ENCODE measurements at regions not wholly inside any gene's neighbourhood (a gene's known extent, or its start where the extent isn't known, plus 50 kb on each side); places are given as distances from the start of the nearest gene placed in this dataset.

DNA sequence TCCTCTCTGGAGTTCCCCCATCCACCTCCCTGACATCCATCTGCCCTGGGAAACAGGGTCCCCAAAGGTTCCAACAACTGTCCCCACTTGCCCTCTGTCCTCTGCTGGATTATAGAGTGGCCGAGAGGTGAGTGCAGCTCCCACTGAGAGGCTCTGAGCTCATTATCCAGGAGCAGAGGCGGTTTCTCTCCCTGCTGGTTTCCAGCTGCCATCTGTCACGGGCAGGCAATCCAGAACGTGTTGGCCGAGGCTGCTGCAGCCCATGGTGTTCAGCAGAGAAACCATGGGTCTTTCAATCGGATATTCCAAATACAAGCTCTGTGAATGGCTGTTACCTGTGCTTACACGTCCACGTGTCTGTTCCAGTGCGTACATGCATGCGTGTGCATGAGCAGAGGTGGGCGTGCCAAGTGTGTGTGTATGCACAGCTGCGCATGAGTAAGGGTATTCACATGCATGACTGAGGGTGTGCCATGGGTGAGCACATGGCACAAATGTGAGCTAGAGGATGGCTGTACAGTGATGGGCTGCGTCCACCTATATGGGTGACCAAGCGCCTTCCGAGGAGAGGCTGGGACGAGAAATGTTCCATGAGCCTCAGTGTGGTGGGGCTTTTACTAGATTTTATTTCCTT lies 183.7 kb upstream of the PMEPA1 start:
- H3K9me3 ChIP-seq (ENCODE audit: control insufficient read depth in 5 of 5, low read length in 5 of 5): no peaks in the 10 kb centered on the region
- no peak overlapping the region for H3K4me3 ChIP-seq (ENCODE audit: low read depth in 1 of 5, low read length in 5 of 5)

DNA sequence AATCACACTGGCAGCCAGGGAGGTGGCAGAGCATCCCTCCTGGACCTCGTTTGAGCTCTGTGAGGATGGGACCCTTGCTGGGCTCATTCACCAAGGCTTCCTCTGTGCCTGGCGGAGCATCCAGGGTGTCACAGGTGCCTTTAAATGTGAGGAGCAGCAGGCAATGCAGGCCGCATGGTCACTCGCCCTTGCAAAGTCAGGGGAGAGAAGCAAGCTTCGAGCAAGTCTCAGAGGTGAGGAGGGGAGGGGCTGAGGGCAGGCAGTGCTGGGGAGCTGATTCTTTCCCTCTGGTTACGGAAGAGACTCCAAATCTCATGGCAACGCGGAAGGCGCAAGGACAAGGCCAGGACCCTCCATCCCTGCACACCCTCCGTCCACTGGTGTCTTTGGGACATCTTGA lies 182.7 kb upstream of the PMEPA1 start:
- no peak overlapping the region for H3K27ac ChIP-seq (ENCODE audit: low read depth, low read length)
- no peak overlapping the region for H3K9ac ChIP-seq (ENCODE audit: low read length in 5 of 5)
- H3K27me3 ChIP-seq (ENCODE audit: control insufficient read depth in 5 of 5, insufficient read depth in 4 of 5, low read length in 5 of 5): no peaks in the 10 kb centered on the region
- no peaks in the 10 kb centered on the region for H3K36me3 ChIP-seq (ENCODE audit: control insufficient read depth in 5 of 5, insufficient read depth in 5 of 5, low read length in 5 of 5)
- no peaks in the 10 kb centered on the region for H3K9me3 ChIP-seq (ENCODE audit: control insufficient read depth in 5 of 5, low read length in 5 of 5)
- H3K4me1 ChIP-seq (ENCODE audit: control insufficient read depth in 5 of 5, insufficient read depth in 5 of 5, low read length in 5 of 5): peaks cover 0 to 19% (median 17%) of the 10 kb centered on the region in 5 donors
- H3K4me3 ChIP-seq (ENCODE audit: low read depth in 1 of 5, low read length in 5 of 5): no peak overlapping the region

More for the DNA sequence above, 183.7 kb upstream of the PMEPA1 start:
- Histone ChIP-seq H3K4me1 (ENCODE audit: control insufficient read depth in 5 of 5, insufficient read depth in 5 of 5, low read length in 5 of 5) (peaks cover 0 to 23% (median 19%) of the 10 kb centered on the region in 5 donors), H3K27me3 (ENCODE audit: control insufficient read depth in 5 of 5, insufficient read depth in 4 of 5, low read length in 5 of 5) (no peaks in the 10 kb centered on the region), H3K27ac (ENCODE audit: low read depth, low read length) (no peak overlapping the region), H3K36me3 (ENCODE audit: control insufficient read depth in 5 of 5, insufficient read depth in 5 of 5, low read length in 5 of 5) (no peaks in the 10 kb centered on the region), H3K9ac (ENCODE audit: low read length in 5 of 5) (no peak overlapping the region)

DNA sequence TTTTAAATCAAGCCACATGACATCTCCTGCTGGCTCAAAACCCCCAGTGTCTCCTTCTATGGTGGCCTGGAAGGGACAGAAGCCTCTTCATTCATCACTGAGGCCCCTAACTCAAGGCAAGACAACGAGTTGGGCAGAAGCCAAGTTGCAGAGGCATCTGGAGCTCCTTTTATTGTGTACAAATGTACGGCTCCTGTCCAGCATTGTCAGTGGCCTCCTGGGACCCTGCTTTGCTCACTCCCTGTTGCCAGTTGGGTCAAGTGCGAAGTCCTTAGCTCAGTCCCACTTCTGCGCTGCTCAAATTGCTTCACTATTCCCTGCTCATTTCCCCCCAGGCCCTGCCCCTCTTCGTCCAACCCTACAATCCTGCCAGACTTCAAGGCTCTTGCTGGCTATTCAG lies 181.2 kb upstream of the PMEPA1 start:
- H3K27me3 ChIP-seq (ENCODE audit: control insufficient read depth in 5 of 5, insufficient read depth in 4 of 5, low read length in 5 of 5): no peaks in the 10 kb centered on the region
- no peaks in the 10 kb centered on the region for H3K9me3 ChIP-seq (ENCODE audit: control insufficient read depth in 5 of 5, low read length in 5 of 5)
- no peak overlapping the region for H3K9ac ChIP-seq (ENCODE audit: low read length in 5 of 5)
- H3K27ac ChIP-seq (ENCODE audit: low read depth, low read length): no peak overlapping the region
- H3K36me3 ChIP-seq (ENCODE audit: control insufficient read depth in 5 of 5, insufficient read depth in 5 of 5, low read length in 5 of 5): no peaks in the 10 kb centered on the region
- H3K4me3 ChIP-seq (ENCODE audit: low read depth in 1 of 5, low read length in 5 of 5): peak overlapping the region in 1 of 5 donors; percentile 13
- peaks cover 0 to 19% (median 14%) of the 10 kb centered on the region in 5 donors for H3K4me1 ChIP-seq (ENCODE audit: control insufficient read depth in 5 of 5, insufficient read depth in 5 of 5, low read length in 5 of 5)

DNA sequence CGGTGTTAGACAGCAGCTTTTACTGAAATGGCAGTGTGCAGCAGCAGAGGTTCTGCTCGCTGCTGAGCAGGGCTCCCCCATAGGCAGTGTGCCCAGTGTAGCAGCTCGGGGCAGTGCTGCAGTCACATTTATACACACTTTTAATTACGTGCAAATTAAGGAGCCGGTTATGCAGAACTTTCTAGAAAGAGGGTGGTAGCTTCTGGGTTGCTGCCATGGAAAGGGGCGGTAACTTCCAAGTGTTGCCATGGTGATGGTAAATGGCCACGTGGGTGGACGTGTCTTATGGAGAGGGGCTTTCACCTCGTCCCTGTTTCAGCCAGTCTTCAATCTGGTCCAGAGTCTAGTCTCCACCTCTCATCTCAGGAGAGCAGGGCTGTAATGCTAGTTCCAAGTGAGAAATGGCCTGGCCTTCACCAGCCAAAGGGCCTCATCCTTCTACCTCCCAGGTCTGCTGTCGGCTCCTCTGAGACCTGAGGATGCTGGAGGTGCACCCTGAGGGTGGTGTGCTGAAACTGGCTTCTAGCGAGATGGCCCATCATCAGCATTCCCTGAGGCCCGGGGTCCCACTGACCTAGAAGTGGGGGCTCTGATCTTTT lies 180.5 kb upstream of the PMEPA1 start:
- H3K9ac ChIP-seq (ENCODE audit: low read length in 5 of 5): no peak overlapping the region
- H3K27me3 ChIP-seq (ENCODE audit: control insufficient read depth in 5 of 5, insufficient read depth in 4 of 5, low read length in 5 of 5): no peaks in the 10 kb centered on the region
- H3K9me3 ChIP-seq (ENCODE audit: control insufficient read depth in 5 of 5, low read length in 5 of 5): no peaks in the 10 kb centered on the region
- H3K4me3 ChIP-seq (ENCODE audit: low read depth in 1 of 5, low read length in 5 of 5): no peak overlapping the region
- H3K27ac ChIP-seq (ENCODE audit: low read depth, low read length): no peak overlapping the region
- H3K4me1 ChIP-seq (ENCODE audit: control insufficient read depth in 5 of 5, insufficient read depth in 5 of 5, low read length in 5 of 5): peaks cover 0 to 19% (median 14%) of the 10 kb centered on the region in 5 donors
- no peaks in the 10 kb centered on the region for H3K36me3 ChIP-seq (ENCODE audit: control insufficient read depth in 5 of 5, insufficient read depth in 5 of 5, low read length in 5 of 5)

DNA sequence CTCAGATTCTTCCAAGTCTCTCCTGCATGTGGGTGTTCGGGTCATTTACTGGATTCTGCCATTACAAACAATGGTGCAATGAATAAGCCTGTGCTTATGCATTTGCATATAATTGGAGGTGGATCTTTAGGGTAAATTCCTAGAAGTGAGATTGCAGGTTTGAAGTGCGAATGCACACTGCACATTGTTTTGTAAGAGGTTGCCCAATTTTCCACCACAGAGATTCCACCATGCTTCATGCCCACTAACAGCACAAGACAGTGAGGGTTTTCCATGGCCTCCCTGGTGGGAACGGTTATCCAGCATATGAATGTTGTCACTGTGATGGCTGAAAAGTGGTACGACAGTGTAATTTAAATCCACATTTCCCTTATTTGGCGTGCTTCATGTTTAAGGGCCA lies 178.8 kb upstream of the PMEPA1 start:
- no peak overlapping the region for H3K4me3 ChIP-seq (ENCODE audit: low read depth in 1 of 5, low read length in 5 of 5)
- no peaks in the 10 kb centered on the region for H3K36me3 ChIP-seq (ENCODE audit: control insufficient read depth in 5 of 5, insufficient read depth in 5 of 5, low read length in 5 of 5)
- H3K9me3 ChIP-seq (ENCODE audit: control insufficient read depth in 5 of 5, low read length in 5 of 5): no peaks in the 10 kb centered on the region
- H3K9ac ChIP-seq (ENCODE audit: low read length in 5 of 5): no peak overlapping the region
- H3K27ac ChIP-seq (ENCODE audit: low read depth, low read length): no peak overlapping the region
- no peaks in the 10 kb centered on the region for H3K27me3 ChIP-seq (ENCODE audit: control insufficient read depth in 5 of 5, insufficient read depth in 4 of 5, low read length in 5 of 5)
- peaks cover 0 to 19% (median 14%) of the 10 kb centered on the region in 5 donors for H3K4me1 ChIP-seq (ENCODE audit: control insufficient read depth in 5 of 5, insufficient read depth in 5 of 5, low read length in 5 of 5)

DNA sequence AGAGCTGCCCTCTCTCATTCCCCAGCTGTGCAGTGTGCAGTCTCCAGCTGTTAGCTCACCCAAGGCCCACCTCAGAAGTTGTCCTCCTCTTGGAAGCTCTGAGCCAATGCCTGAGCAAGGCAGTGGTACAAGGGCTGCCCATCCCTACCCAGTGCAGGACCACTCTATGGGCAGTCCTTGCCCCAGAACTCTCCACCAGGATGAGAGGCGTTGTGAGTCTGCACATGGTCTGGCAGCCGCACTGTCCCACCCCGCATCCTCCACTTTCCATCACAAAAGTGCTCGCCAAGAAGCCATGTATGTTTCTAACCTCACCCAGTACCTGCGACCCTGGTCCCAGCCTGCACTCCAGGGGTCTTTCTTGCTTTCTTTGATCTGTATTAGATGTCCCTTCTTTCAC lies 175.1 kb upstream of the PMEPA1 start:
- H3K27ac ChIP-seq (ENCODE audit: low read depth, low read length): no peak overlapping the region
- H3K9ac ChIP-seq (ENCODE audit: low read length in 5 of 5): no peak overlapping the region
- H3K4me3 ChIP-seq (ENCODE audit: low read depth in 1 of 5, low read length in 5 of 5): no peak overlapping the region
- peaks cover 0 to 18% (median 16%) of the 10 kb centered on the region in 5 donors for H3K4me1 ChIP-seq (ENCODE audit: control insufficient read depth in 5 of 5, insufficient read depth in 5 of 5, low read length in 5 of 5)
- no peaks in the 10 kb centered on the region for H3K9me3 ChIP-seq (ENCODE audit: control insufficient read depth in 5 of 5, low read length in 5 of 5)
- H3K27me3 ChIP-seq (ENCODE audit: control insufficient read depth in 5 of 5, insufficient read depth in 4 of 5, low read length in 5 of 5): no peaks in the 10 kb centered on the region
- no peaks in the 10 kb centered on the region for H3K36me3 ChIP-seq (ENCODE audit: control insufficient read depth in 5 of 5, insufficient read depth in 5 of 5, low read length in 5 of 5)

DNA sequence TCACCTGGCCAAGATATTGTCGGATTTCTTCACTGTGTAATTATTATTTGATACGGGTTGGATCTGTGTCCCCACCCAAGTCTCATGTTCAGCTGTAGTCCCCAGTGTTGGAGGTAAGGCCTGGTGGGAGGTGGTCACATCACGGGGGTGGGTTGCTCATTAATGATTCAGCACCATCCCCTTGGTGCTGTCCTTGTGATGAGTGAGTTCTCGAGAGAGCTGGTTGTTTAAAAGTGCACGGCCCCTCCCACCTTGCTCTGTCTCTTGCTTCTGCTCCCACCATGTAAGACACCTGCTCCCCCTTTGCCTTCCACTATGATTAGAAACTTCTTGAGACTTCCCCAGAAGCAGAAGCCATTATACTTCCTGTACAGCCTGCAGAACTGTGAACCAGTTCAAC lies 173.9 kb upstream of the PMEPA1 start:
- no peaks in the 10 kb centered on the region for H3K27me3 ChIP-seq (ENCODE audit: control insufficient read depth in 5 of 5, insufficient read depth in 4 of 5, low read length in 5 of 5)
- H3K9ac ChIP-seq (ENCODE audit: low read length in 5 of 5): no peak overlapping the region
- peaks cover 0 to 21% (median 19%) of the 10 kb centered on the region in 5 donors for H3K4me1 ChIP-seq (ENCODE audit: control insufficient read depth in 5 of 5, insufficient read depth in 5 of 5, low read length in 5 of 5)
- H3K27ac ChIP-seq (ENCODE audit: low read depth, low read length): no peak overlapping the region
- no peak overlapping the region for H3K4me3 ChIP-seq (ENCODE audit: low read depth in 1 of 5, low read length in 5 of 5)
- H3K36me3 ChIP-seq (ENCODE audit: control insufficient read depth in 5 of 5, insufficient read depth in 5 of 5, low read length in 5 of 5): no peaks in the 10 kb centered on the region
- no peaks in the 10 kb centered on the region for H3K9me3 ChIP-seq (ENCODE audit: control insufficient read depth in 5 of 5, low read length in 5 of 5)

DNA sequence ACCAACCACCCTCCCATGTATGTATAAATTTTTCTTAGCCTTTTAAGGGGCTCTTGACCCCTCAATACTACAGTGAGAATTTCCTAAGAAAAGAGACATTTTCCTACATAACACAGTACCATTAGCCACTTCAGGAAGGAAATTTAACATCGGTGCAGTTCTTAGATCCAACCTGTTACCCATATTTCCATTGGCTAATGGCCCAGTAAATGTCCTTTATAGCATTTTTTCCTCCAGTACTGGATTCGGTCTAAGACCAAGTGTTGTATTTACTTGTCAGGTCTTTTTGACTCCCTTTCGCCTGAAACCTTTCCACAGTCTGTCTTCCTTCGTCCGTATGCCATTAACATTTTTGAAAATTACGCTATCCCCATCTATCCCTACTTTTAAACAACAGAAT lies 173.4 kb upstream of the PMEPA1 start:
- H3K9me3 ChIP-seq (ENCODE audit: control insufficient read depth in 5 of 5, low read length in 5 of 5): no peaks in the 10 kb centered on the region
- no peak overlapping the region for H3K4me3 ChIP-seq (ENCODE audit: low read depth in 1 of 5, low read length in 5 of 5)
- H3K4me1 ChIP-seq (ENCODE audit: control insufficient read depth in 5 of 5, insufficient read depth in 5 of 5, low read length in 5 of 5): peaks cover 0 to 21% (median 19%) of the 10 kb centered on the region in 5 donors
- H3K27me3 ChIP-seq (ENCODE audit: control insufficient read depth in 5 of 5, insufficient read depth in 4 of 5, low read length in 5 of 5): no peaks in the 10 kb centered on the region
- H3K27ac ChIP-seq (ENCODE audit: low read depth, low read length): no peak overlapping the region
- H3K36me3 ChIP-seq (ENCODE audit: control insufficient read depth in 5 of 5, insufficient read depth in 5 of 5, low read length in 5 of 5): no peaks in the 10 kb centered on the region
- H3K9ac ChIP-seq (ENCODE audit: low read length in 5 of 5): no peak overlapping the region

DNA sequence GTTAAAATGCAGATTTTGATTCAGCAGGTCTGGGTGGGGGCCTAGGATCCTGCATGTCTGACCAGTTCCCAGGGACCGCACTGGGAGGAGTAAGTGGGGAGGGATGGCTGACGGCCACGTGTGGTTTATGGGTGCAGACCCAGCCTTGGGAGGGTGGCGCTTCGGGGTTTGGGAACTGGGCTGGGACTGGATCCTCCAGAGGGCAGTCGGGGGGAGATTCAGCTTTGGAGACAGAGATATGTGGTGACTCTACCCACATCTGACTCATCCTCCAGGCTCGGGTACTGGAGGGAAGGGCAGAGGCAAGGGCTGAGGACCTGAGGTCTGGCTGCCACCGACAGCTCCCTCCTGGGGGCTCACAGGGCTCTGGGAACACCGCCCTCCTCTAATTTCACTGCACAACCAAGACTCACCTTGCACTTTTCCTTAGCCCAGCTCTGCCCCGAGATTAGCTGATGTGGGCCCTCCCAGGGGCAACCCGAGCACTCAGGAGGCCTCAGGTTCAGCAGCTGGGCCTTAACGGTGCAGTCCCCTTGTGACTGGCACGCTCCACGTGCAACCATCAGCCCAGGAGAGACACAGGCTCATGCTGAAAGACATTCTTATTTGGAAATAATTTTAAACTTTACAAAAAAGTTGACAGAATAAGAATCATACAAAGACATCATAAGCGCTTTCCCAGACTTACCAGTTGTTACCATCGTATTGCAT lies 172.8 kb upstream of the PMEPA1 start:
- Histone ChIP-seq H3K4me1 (ENCODE audit: control insufficient read depth in 5 of 5, insufficient read depth in 5 of 5, low read length in 5 of 5) (peaks cover 0 to 21% (median 19%) of the 10 kb centered on the region in 5 donors), H3K27ac (ENCODE audit: low read depth, low read length) (no peak overlapping the region), H3K9me3 (ENCODE audit: control insufficient read depth in 5 of 5, low read length in 5 of 5) (no peaks in the 10 kb centered on the region), H3K9ac (ENCODE audit: low read length in 5 of 5) (no peak overlapping the region), H3K4me3 (ENCODE audit: low read depth in 1 of 5, low read length in 5 of 5) (no peak overlapping the region), H3K27me3 (ENCODE audit: control insufficient read depth in 5 of 5, insufficient read depth in 4 of 5, low read length in 5 of 5) (no peaks in the 10 kb centered on the region), H3K36me3 (ENCODE audit: control insufficient read depth in 5 of 5, insufficient read depth in 5 of 5, low read length in 5 of 5) (no peaks in the 10 kb centered on the region)

All from subcutaneous abdominal adipose tissue (tissue), 5 donors.